VCaP (cell line): ENCODE measurements at regions not wholly inside any gene's neighbourhood (a gene's known extent, or its start where the extent isn't known, plus 50 kb on each side); places are given as distances from the start of the nearest gene placed in this dataset.

ENCODE experiments used
- H3K27ac ChIP-seq: fragments of 450-650 bp; 2 replicates; pipeline ENCODE4 v1.5.1; 2017
- CTCF ChIP-seq: fragments of 450-650 bp; conservative IDR thresholded peaks from 2 replicates; pipeline ENCODE4 v1.5.1; 2017; ENCODE audit warnings: mild to moderate bottlenecking, moderate library complexity

- no peak overlapping the region for H3K27ac ChIP-seq
- no peak for TF ChIP-seq CTCF
Measured at GRCh38 chr1:72932025-72932424, 649.7 kb upstream of the NEGR1 start.

GRCh38 chr1:72930528-72930927 is 648.2 kb upstream of the NEGR1 start:
- no peak for TF ChIP-seq CTCF
- no peak overlapping the region for H3K27ac ChIP-seq

GRCh38 chr1:72918940-72919339 is 636.6 kb upstream of the NEGR1 start:
- no peak for TF ChIP-seq CTCF

GRCh38 chr1:72917920-72918319 is 635.6 kb upstream of the NEGR1 start:
- TF ChIP-seq CTCF: no peak
- H3K27ac ChIP-seq: no peak overlapping the region

More at GRCh38 chr1:72918940-72919339, 636.6 kb upstream of the NEGR1 start:
- H3K27ac ChIP-seq: no peak overlapping the region

- H3K27ac ChIP-seq: no peak overlapping the region
- no peak for TF ChIP-seq CTCF
Measured at GRCh38 chr1:72915581-72915980, 633.2 kb upstream of the NEGR1 start.

GRCh38 chr1:72911656-72912055 is 629.3 kb upstream of the NEGR1 start:
- no peak for TF ChIP-seq CTCF

GRCh38 chr1:72896256-72896655 is 613.9 kb upstream of the NEGR1 start:
- no peak for TF ChIP-seq CTCF
- no peak overlapping the region for H3K27ac ChIP-seq

More at GRCh38 chr1:72911656-72912055, 629.3 kb upstream of the NEGR1 start:
- no peak overlapping the region for H3K27ac ChIP-seq

GRCh38 chr1:72892461-72892860 is 610.1 kb upstream of the NEGR1 start:
- no peak overlapping the region for H3K27ac ChIP-seq
- TF ChIP-seq CTCF: no peak
